MM.1S (cell line): ENCODE measurements at regions not wholly inside any gene's neighbourhood (a gene's known extent, or its start where the extent isn't known, plus 50 kb on each side); places are given as distances from the start of the nearest gene placed in this dataset.

Experiments
- DNase-seq: peaks from one replicate; pipeline ENCODE4 v3.0.0-alpha.2; 2015
- H2AFZ ChIP-seq: fragments of 300-600 bp; sonication (generic); 2 replicates; pipeline ENCODE4 v1.6.0; 2016; ENCODE audit warnings: antibody characterized with exemption, low read length
- H3F3A ChIP-seq: fragments of 300-600 bp; sonication (generic); 2 replicates; pipeline ENCODE4 v1.6.1; 2016; ENCODE audit warnings: mild to moderate bottlenecking, antibody characterized with exemption, low read length, moderate library complexity, mixed read lengths; ENCODE audit not compliant: insufficient read depth
- H3K27ac ChIP-seq: fragments of 300-600 bp; sonication (generic); 2 replicates; pipeline ENCODE4 v1.5.1; 2016; ENCODE audit warnings: mild to moderate bottlenecking, low read length
- H3K27me3 ChIP-seq: fragments of 300-600 bp; sonication (generic); replicated peaks from 2 replicates; pipeline ENCODE4 v1.6.0; 2016; ENCODE audit warnings: low read length; ENCODE audit not compliant: insufficient read depth
- H3K36me3 ChIP-seq: fragments of 300-600 bp; sonication (generic); replicated peaks from 2 replicates; pipeline ENCODE4 v1.6.1; 2016; ENCODE audit warnings: mild to moderate bottlenecking, low read length, mixed read lengths; ENCODE audit not compliant: insufficient read depth
- H3K4me1 ChIP-seq: fragments of 300-600 bp; sonication (generic); 2 replicates; pipeline ENCODE4 v1.6.1; 2016; ENCODE audit warnings: low read length, mixed read lengths
- H3K4me2 ChIP-seq: fragments of 300-600 bp; sonication (generic); 2 replicates; pipeline ENCODE4 v1.6.0; 2016; ENCODE audit warnings: low read depth, low read length
- H3K4me3 ChIP-seq: fragments of 300-600 bp; sonication (generic); 2 replicates; pipeline ENCODE4 v1.5.1; 2016; ENCODE audit warnings: low read length, mixed read lengths
- H3K79me2 ChIP-seq: fragments of 300-600 bp; sonication (generic); 2 replicates; pipeline ENCODE4 v1.6.1; 2016; ENCODE audit warnings: mixed run types, low read length, mixed read lengths
- H3K9ac ChIP-seq: fragments of 300-600 bp; sonication (generic); 2 replicates; pipeline ENCODE4 v1.6.1; 2016; ENCODE audit warnings: low read length, mixed read lengths
- H3K9me2 ChIP-seq: fragments of 300-600 bp; sonication (generic); replicated peaks from 2 replicates; pipeline ENCODE4 v1.6.1; 2016; ENCODE audit warnings: mild to moderate bottlenecking, low read length, mixed read lengths; ENCODE audit not compliant: insufficient read depth
- H3K9me3 ChIP-seq: fragments of 300-600 bp; sonication (generic); replicated peaks from 2 replicates; pipeline ENCODE4 v1.6.1; 2016; ENCODE audit warnings: mild to moderate bottlenecking, low read length, mixed read lengths; ENCODE audit not compliant: insufficient read depth
- H4K20me1 ChIP-seq: fragments of 300-600 bp; sonication (generic); 2 replicates; pipeline ENCODE4 v1.6.1; 2016; ENCODE audit warnings: mild to moderate bottlenecking, low read length, moderate library complexity, mixed read lengths; ENCODE audit not compliant: insufficient read depth
- CTCF ChIP-seq: fragments of 300-600 bp; sonication (generic); IDR thresholded peaks from 2 replicates; pipeline ENCODE4 v1.5.1; 2016; ENCODE audit warnings: antibody characterized with exemption, low read length, mixed read lengths
- EZH2 ChIP-seq: fragments of 300-600 bp; sonication (generic); optimal IDR thresholded peaks from 2 replicates; pipeline ENCODE3; 2017; ENCODE audit warnings: low read depth, mild to moderate bottlenecking, antibody characterized with exemption, low read length, mixed read lengths
- EZH2phosphoT487 ChIP-seq: fragments of 300-600 bp; sonication (generic); IDR thresholded peaks from 2 replicates; pipeline ENCODE4 v1.6.1; 2018; ENCODE audit warnings: antibody characterized with exemption, low read length

GRCh38 chr18:40915724-40916123, 1039.3 kb upstream of the PIK3C3 start:
- Histone ChIP-seq H3K27me3 (no peaks in the 10 kb centered on the region), H3K27ac (no peak overlapping the region), H3K36me3 (no peaks in the 10 kb centered on the region), H3K9me3 (no peaks in the 10 kb centered on the region), H3K9ac (no peak overlapping the region), H2AFZ (no peak overlapping the region), H3K4me2 (no peak overlapping the region), H3K4me1 (no peaks in the 10 kb centered on the region), H3K9me2 (no peaks in the 10 kb centered on the region), H4K20me1 (no peaks in the 10 kb centered on the region), H3K79me2 (no peaks in the 10 kb centered on the region), H3F3A (no peaks in the 10 kb centered on the region), H3K4me3 (no peak overlapping the region)
- DNase-seq, result no peak
- TF ChIP-seq CTCF (no peak), EZH2 (no peak), EZH2phosphoT487 (no peak)

- no peak overlapping the region for H3K27ac ChIP-seq
- no peaks in the 10 kb centered on the region for H3K27me3 ChIP-seq
- H3K9ac ChIP-seq, result no peak overlapping the region
- no peaks in the 10 kb centered on the region for H3K9me3 ChIP-seq
- no peak overlapping the region for H3K4me3 ChIP-seq
- no peaks in the 10 kb centered on the region for H3K9me2 ChIP-seq
- H2AFZ ChIP-seq, result no peak overlapping the region
- no peaks in the 10 kb centered on the region for H3F3A ChIP-seq
- no peaks in the 10 kb centered on the region for H3K36me3 ChIP-seq
- TF ChIP-seq CTCF, result no peak
- no peak for TF ChIP-seq EZH2
- no peak for TF ChIP-seq EZH2phosphoT487
- no peak for DNase-seq
- H3K79me2 ChIP-seq, result no peaks in the 10 kb centered on the region
- no peak overlapping the region for H3K4me2 ChIP-seq
- no peaks in the 10 kb centered on the region for H4K20me1 ChIP-seq
- H3K4me1 ChIP-seq, result no peaks in the 10 kb centered on the region
Measured at GRCh38 chr18:40911582-40912254, 1043.3 kb upstream of the PIK3C3 start.

GRCh38 chr18:40911041-40911440, 1044.0 kb upstream of the PIK3C3 start:
- no peak for DNase-seq
- H2AFZ ChIP-seq, result no peak overlapping the region
- no peaks in the 10 kb centered on the region for H3K9me2 ChIP-seq
- no peaks in the 10 kb centered on the region for H4K20me1 ChIP-seq
- H3K79me2 ChIP-seq, result no peaks in the 10 kb centered on the region
- no peak overlapping the region for H3K9ac ChIP-seq
- no peaks in the 10 kb centered on the region for H3F3A ChIP-seq
- TF ChIP-seq CTCF (no peak), EZH2phosphoT487 (no peak), EZH2 (no peak)
- H3K4me3 ChIP-seq, result no peak overlapping the region
- H3K4me1 ChIP-seq, result no peaks in the 10 kb centered on the region
- H3K4me2 ChIP-seq, result no peak overlapping the region
- H3K27ac ChIP-seq, result no peak overlapping the region
- no peaks in the 10 kb centered on the region for H3K9me3 ChIP-seq
- H3K27me3 ChIP-seq, result no peaks in the 10 kb centered on the region
- H3K36me3 ChIP-seq, result no peaks in the 10 kb centered on the region
